ENCODE measurements at regions not wholly inside any gene's neighbourhood (a gene's known extent, or its start where the extent isn't known, plus 50 kb on each side); places are given as distances from the start of the nearest gene placed in this dataset.

- TF ChIP-seq CTCF (IDR thresholded peaks at IDR 0.05) (no peak), POLR2A (IDR thresholded peaks at IDR 0.05) (no peak), POLR2AphosphoS5 (IDR thresholded peaks at IDR 0.05; ENCODE audit: insufficient read depth in 1 of 2, low read depth in 1 of 2) (no peak)
Measured at GRCh38 chr1:232178191-232178590, 451.7 kb downstream of the SIPA1L2 start.

Measured in vagina (tissue), 2 donors.